Large intestine (tissue), 3 donors: ENCODE measurements at regions not wholly inside any gene's neighbourhood (a gene's known extent, or its start where the extent isn't known, plus 50 kb on each side); places are given as distances from the start of the nearest gene placed in this dataset.
"Not testable (repeated sequence)": the region's sequence is repeated elsewhere in the genome, so short reads cannot be mapped to it uniquely, and the experiment has no call there.

Experiments used
- DNase-seq, 2 donors: peaks; one replicate each; pipeline versions ENCODE4 v3.0.0 to v3.0.0-alpha.2; 2013
- H3K27ac ChIP-seq: one replicate; pipeline ENCODE4 v1.5.1; 2013; ENCODE audit warnings: low read length
- H3K27me3 ChIP-seq: 2 replicates; pipeline ENCODE4 v1.6.1; 2013; ENCODE audit warnings: low read length; ENCODE audit not compliant: control insufficient read depth, insufficient read depth
- H3K36me3 ChIP-seq: 2 replicates; pipeline ENCODE4 v1.6.1; 2013; ENCODE audit warnings: low read length; ENCODE audit not compliant: control insufficient read depth, insufficient read depth
- H3K4me1 ChIP-seq: one replicate; pipeline ENCODE4 v1.6.1; 2013; ENCODE audit warnings: low read length; ENCODE audit not compliant: control insufficient read depth, insufficient read depth
- H3K4me3 ChIP-seq: one replicate; pipeline ENCODE4 v1.5.1; 2013; ENCODE audit warnings: low read length
- H3K9me3 ChIP-seq: one replicate; pipeline ENCODE4 v1.6.1; 2013; ENCODE audit warnings: mild to moderate bottlenecking, low read depth, low read length, moderate library complexity; ENCODE audit not compliant: control insufficient read depth
- WGBS: methylation state at CpG from one replicate; pipeline ENCODE4 v1.1.5; 2013; ENCODE audit warnings: low lambda C conversion rate; ENCODE audit not compliant: insufficient coverage; 5-methylcytosine and 5-hydroxymethylcytosine counted together

DNA sequence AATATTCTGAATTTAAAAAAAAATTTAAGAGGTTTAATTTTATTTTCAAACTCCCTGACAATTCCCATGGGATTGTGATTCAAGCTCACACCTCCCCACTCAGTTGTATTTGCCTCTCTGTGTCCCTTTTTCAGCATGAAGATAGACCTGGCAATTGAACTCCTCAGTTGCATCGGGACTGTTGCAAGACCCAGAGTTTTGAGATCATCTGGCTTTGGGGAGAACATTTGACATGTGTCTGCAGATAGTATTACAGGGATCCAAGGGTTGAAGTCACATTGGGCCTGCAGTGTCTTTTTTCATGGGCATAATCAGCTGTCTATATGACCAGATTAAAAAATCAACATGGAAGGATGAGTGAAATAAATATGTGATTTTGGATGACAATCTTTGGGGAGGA is 91.1 kb upstream of the EOMES start:
- Histone ChIP-seq H3K27me3 (no peaks in the 10 kb centered on the region), H3K36me3 (no peaks in the 10 kb centered on the region), H3K27ac (no peak overlapping the region), H3K9me3 (no peaks in the 10 kb centered on the region), H3K4me1 (no peaks in the 10 kb centered on the region), H3K4me3 (no peak overlapping the region)
- no peak for DNase-seq
- no CpG with 5 or more reads among the region's 1 CpG for WGBS

DNA sequence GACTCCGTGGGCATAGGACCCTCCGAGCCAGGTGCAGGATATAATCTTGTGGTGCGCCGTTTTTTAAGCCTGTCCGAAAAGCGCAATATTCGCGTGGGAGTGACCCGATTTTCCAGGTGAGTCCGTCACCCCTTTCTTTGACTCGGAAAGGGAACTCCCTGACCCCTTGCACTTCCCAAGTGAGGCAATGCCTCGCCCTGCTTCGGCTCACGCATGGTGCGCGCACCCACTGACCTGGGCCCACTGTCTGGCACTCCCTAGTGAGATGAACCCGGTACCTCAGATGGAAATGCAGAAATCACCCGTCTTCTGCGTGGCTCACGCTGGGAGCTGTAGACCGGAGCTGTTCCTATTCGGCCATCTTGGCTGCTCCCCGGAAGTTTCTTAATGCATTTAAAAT is 99.5 kb upstream of the EOMES start:
- H3K36me3 ChIP-seq, H3K9me3 ChIP-seq, H3K27me3 ChIP-seq, H3K4me3 ChIP-seq, H3K4me1 ChIP-seq, H3K27ac ChIP-seq, DNase-seq: not testable (repeated sequence)
- WGBS: 100% methylated on average over 1 of the region's 23 CpGs

DNA sequence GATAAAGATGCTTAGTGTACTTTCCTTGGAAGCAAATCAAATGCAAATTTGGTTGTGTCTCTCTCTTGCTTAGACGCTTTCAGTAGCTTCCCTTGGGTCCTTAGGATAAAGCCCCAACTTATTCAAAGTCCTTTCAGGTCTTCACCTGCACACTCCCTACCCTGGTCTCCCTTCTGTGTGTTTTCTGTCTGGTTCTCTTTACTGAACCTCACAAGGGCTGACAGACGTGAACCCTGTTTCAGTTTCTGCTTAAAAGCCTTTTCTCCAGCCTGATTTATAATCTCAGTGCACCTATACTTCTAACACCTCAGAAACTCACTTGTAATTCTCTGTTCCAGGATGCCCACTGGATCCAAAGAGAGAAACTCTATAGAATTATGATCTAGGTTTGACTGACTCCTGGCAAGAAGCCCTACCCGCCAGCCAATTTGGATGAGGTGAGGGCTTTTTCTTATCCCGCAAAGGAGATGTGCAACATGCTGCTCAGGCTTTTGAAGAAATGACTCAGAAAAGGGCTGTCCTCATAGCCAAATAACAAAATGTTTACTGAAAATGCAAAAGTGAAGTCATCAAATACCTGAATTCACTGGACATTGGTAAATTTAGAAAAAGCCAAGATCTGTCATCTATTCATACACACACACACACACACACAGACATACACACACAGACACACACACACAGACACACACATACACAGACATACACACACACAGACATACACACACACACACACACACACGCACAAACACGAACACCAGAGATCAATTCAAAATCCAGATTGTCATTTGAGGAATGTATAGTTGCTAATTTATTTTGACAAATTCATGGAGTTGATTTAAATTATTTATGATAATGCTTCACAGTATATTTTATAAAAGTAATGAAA is 102.4 kb upstream of the EOMES start:
- WGBS: 87% methylated on average over 3 of the region's 6 CpGs

DNA sequence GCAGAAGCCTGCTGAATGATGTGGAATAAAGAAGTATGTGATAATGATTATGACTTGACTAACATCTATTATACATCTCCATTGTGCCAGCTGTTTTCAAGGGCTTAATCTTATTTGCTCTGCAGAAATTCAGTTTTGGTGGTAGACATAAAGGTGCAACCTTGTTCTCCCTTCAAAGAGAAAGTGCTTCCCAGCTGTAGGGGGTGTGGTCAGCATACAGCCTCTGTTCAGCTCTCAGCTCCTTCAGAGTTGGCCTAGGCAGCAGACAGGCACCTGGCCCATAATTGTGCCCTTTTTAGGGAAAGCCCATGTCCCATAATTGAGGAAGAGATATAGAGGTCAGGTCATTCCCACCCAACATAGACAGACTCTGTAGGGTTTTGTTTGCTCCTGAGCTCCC is 104.3 kb upstream of the EOMES start:
- no peak for DNase-seq
- Histone ChIP-seq H3K36me3 (no peaks in the 10 kb centered on the region), H3K4me1 (no peaks in the 10 kb centered on the region), H3K27me3 (no peaks in the 10 kb centered on the region), H3K9me3 (no peaks in the 10 kb centered on the region), H3K4me3 (no peak overlapping the region), H3K27ac (no peak overlapping the region)

More for the DNA sequence above, 102.4 kb upstream of the EOMES start:
- DNase-seq: no peak
- no peaks in the 10 kb centered on the region for H3K4me1 ChIP-seq
- no peaks in the 10 kb centered on the region for H3K27me3 ChIP-seq
- no peak overlapping the region for H3K4me3 ChIP-seq
- no peak overlapping the region for H3K27ac ChIP-seq
- no peaks in the 10 kb centered on the region for H3K36me3 ChIP-seq
- H3K9me3 ChIP-seq: no peaks in the 10 kb centered on the region

DNA sequence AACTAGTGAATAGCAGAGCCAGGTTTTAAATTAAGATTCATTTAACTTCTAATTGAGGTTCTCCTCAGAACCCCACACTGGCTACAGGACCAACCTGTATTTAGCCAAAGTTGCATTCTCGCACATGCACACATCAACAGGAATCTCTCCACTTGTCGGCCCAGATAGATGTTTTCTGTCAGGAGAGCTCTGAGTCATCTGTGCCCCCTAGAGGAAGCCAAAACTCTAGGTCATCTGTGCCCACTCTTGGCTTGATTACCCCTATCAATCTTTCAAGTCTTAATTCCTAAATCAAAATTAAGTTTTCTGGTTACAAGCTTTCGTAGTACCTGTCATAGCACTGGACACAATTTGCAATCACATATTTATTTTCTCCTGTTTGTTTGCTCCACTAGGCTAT is 104.9 kb upstream of the EOMES start:
- no peak for DNase-seq
- Histone ChIP-seq H3K4me1 (no peaks in the 10 kb centered on the region), H3K9me3 (no peaks in the 10 kb centered on the region), H3K27ac (no peak overlapping the region), H3K36me3 (no peaks in the 10 kb centered on the region), H3K27me3 (peaks cover 1% of the 10 kb centered on the region), H3K4me3 (no peak overlapping the region)
- 60% methylated on average over 2 of the region's 3 CpGs for WGBS

DNA sequence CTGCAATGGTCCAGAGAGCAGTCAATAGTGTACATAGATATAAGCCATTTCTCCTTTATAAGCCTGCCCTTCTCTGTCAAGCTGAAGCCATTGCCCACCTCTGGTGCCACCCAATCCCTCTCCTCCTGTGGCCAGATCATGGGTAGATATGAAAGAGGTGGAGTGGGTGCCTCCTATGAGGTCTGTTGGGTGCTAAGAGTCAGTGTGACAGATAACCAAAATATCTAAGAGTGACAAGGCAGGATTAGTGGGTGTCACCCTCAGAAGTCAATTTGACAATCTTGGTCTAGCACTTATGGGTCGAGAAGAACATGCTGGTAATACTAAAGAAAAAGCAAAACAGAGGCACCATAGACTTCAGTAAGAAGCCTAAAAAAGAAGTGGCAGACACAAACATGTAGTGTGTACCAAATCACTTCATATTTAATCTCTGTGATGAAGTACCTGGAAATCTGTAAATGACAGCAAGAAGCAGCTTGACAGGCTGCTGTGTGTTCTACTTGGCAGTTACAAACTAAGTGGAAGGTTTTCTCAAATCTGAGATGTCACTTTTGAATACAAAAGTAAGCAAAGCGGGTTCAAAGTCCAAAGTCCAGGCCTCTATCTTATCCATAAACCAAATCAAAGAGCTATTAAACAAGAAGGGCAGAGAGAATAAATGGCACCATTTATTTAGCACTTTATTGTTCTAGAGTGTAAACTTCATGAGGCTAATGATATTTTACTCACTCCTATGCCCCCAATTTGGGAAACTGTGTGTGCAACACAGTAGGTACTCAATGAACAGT is 118.9 kb upstream of the EOMES start:
- no peaks in the 10 kb centered on the region for H3K4me1 ChIP-seq
- H3K9me3 ChIP-seq: no peaks in the 10 kb centered on the region
- no peaks in the 10 kb centered on the region for H3K27me3 ChIP-seq
- DNase-seq: no peak
- no peak overlapping the region for H3K27ac ChIP-seq
- no peaks in the 10 kb centered on the region for H3K36me3 ChIP-seq
- 86% methylated on average over 1 of the region's 2 CpGs for WGBS
- no peak overlapping the region for H3K4me3 ChIP-seq

DNA sequence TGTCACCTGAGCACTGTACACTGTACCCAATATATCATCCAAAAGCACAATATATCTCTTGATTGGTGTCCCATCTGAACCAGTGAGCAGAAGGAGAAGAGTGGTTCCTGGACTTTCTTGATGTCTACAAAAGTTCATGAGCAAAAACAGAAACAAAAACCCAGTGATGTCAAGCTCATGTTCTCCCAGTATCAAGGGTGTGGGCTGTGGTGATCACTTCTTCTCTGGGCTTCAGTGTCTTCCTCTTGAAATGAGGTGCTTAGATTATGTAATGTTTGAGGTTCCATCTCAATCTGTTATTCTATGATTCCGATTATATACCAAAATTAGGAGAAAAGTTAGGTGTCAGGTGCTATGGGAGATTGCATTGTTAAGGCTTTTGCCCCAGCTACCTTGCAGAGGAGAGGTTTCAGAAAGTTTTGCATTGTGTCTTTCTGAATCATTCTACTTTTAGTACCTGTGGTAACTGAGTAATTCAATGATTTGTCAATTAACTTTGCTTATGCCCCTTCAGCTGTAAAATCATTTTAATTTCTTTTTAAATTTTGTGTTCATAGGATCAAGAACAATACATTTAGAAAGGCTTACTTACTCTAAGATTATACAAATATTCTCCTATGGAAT is 122.0 kb upstream of the EOMES start:
- WGBS: no CpG with 5 or more reads among the region's 1 CpG
- Histone ChIP-seq H3K36me3 (no peaks in the 10 kb centered on the region), H3K27ac (no peak overlapping the region), H3K4me1 (no peaks in the 10 kb centered on the region), H3K9me3 (no peaks in the 10 kb centered on the region), H3K27me3 (no peaks in the 10 kb centered on the region), H3K4me3 (no peak overlapping the region)
- DNase-seq: no peak

DNA sequence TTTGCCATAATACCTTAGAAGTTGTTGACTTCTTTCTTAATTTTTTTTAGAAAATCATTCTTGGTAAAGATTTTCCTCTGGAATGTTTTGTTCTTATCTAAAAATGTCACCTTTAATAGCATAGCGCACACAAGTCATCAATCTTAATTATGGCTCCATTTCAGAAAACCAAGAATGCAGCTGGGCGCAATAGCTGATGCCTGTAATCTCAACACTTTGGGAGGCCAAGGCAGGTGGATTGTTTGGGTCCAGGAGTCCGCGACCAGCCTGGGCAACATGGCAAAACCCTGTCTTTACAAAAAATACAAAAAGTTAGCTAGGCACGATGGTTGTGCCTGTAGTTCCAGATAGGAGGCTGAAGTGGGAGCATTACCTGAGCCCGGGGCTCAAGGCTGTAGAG is 125.6 kb upstream of the EOMES start:
- H3K36me3 ChIP-seq: no peaks in the 10 kb centered on the region
- no peak overlapping the region for H3K4me3 ChIP-seq
- H3K27me3 ChIP-seq: no peaks in the 10 kb centered on the region
- no peaks in the 10 kb centered on the region for H3K4me1 ChIP-seq
- no CpG with 5 or more reads among the region's 6 CpGs for WGBS
- H3K9me3 ChIP-seq: no peaks in the 10 kb centered on the region
- no peak overlapping the region for H3K27ac ChIP-seq
- no peak for DNase-seq

DNA sequence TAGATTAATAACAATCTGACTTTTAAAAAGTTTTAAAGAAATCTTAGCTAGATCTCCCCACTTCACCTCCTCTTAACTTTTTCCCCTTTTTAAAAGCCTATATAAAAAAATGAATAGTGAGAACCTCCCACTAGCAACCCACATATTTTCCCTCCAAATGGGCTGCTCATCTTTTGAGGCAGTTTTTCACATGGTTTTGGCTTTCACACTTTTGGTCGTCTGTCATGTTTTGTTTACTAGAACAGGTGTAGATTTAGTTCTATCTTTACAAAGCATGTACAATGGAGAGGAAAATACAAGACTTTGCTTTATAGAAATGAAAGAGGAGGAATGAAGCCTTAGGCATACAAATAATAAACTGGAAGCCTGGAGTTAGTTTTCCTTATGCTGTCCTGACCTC is 126.7 kb upstream of the EOMES start:
- no CpG with 5 or more reads among the region's 1 CpG for WGBS
- H3K4me3 ChIP-seq: no peak overlapping the region
- H3K36me3 ChIP-seq: no peaks in the 10 kb centered on the region

DNA sequence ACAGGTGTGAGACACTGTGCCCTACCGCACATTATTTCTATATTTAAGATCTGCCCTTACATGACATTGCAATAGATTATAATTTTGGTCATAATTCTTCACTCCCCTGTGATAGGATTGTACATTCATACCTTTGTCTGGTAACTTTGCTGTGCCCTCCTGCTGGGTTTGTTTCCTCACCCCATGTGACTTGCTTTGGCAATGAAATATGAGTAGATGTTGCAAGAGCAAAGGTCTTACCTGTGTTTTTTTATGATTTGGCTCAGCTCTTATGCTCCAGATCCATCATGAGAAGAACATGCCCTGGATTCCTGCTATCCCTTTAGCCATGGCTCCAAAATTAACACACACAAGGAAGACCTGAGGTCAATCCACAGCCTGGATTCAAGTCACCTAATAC is 137.7 kb upstream of the EOMES start:
- H3K4me1 ChIP-seq: no peaks in the 10 kb centered on the region
- no peak overlapping the region for H3K4me3 ChIP-seq
- no peak overlapping the region for H3K27ac ChIP-seq
- DNase-seq: no peak
- no peaks in the 10 kb centered on the region for H3K9me3 ChIP-seq
- H3K36me3 ChIP-seq: no peaks in the 10 kb centered on the region
- WGBS: no CpG with 5 or more reads among the region's 1 CpG
- H3K27me3 ChIP-seq: no peaks in the 10 kb centered on the region

More for the DNA sequence above, 126.7 kb upstream of the EOMES start:
- Histone ChIP-seq H3K27me3 (no peaks in the 10 kb centered on the region), H3K27ac (no peak overlapping the region), H3K4me1 (no peaks in the 10 kb centered on the region), H3K9me3 (no peaks in the 10 kb centered on the region)
- no peak for DNase-seq
